GM13977 (cell line): ENCODE measurements at regions not wholly inside any gene's neighbourhood (a gene's known extent, or its start where the extent isn't known, plus 50 kb on each side); places are given as distances from the start of the nearest gene placed in this dataset.

ENCODE experiments used
- DNase-seq: peaks from one replicate; pipeline ENCODE4 v3.0.0; 2012; ENCODE audit warnings: low spot score
- in situ Hi-C: fragments of 300-500 bp; cut with MboI; formaldehyde crosslinking; loops from one replicate; pipeline ENCODE4 v1.12.0; 2022; ENCODE audit warnings: low sequenced_read_pairs, low pct_unique_long_range_greater_than_20kb, mixed read lengths, inconsistent platforms; ENCODE audit not compliant: unreplicated experiment
- TF ChIP-seq, protein P1 (sequence below): IDR thresholded peaks from 2 replicates; pipeline ENCODE4 v1.5.1; 2012; ENCODE audit warnings: mild to moderate bottlenecking, control low read depth; ENCODE audit not compliant: insufficient read depth; ENCODE audit errors: extremely low read depth, missing control alignments

- TF ChIP-seq, protein P1, sequence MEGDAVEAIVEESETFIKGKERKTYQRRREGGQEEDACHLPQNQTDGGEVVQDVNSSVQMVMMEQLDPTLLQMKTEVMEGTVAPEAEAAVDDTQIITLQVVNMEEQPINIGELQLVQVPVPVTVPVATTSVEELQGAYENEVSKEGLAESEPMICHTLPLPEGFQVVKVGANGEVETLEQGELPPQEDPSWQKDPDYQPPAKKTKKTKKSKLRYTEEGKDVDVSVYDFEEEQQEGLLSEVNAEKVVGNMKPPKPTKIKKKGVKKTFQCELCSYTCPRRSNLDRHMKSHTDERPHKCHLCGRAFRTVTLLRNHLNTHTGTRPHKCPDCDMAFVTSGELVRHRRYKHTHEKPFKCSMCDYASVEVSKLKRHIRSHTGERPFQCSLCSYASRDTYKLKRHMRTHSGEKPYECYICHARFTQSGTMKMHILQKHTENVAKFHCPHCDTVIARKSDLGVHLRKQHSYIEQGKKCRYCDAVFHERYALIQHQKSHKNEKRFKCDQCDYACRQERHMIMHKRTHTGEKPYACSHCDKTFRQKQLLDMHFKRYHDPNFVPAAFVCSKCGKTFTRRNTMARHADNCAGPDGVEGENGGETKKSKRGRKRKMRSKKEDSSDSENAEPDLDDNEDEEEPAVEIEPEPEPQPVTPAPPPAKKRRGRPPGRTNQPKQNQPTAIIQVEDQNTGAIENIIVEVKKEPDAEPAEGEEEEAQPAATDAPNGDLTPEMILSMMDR = no peak
- in situ Hi-C loops = no loop called here
- no peak for DNase-seq
Measured at GRCh38 chr5:160507221-160507721, 85.6 kb downstream of the PTTG1 start.

- in situ Hi-C loops = no loop called here
- TF ChIP-seq, protein P1 = peak; percentile 85
Measured at GRCh38 chr5:160508780-160509361, 87.2 kb downstream of the PTTG1 start.

DNA sequence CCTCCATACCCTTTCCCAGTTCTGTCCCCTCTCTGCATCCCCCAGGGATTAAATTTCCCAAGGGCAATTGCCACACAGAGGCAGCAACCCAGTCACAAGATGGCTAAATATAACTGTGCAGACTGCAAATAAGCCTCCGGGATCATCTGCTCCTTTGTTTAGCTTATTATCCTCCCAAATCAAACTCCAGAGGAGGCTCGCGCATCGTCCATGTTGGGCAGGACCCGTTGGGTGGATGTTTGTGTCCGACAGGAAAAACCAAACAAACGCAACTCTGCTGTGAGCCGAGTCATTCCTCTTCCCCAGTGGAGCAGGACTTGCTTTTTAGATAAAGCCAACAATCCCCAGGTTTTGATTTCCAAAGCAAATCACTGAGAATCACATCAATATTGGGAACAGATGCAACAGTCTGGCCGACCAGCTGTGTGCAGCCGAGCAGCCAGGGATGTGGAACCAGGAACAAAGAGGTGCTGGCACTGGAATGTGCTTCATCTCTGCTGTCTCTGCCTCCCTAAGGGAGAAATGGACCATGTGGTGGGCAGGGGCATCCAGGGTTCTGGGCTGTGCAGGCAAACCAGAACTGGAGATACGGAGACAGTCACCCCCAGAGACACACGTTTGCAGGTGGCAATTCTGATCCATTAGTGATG lies 89.8 kb downstream of the PTTG1 start:
- TF ChIP-seq, protein P1 = no peak
- in situ Hi-C loops = no loop called here
- DNase-seq = no peak

More at GRCh38 chr5:160508780-160509361, 87.2 kb downstream of the PTTG1 start:
- DNase-seq = peak; percentile 73
